ENCODE measurements at regions not wholly inside any gene's neighbourhood (a gene's known extent, or its start where the extent isn't known, plus 50 kb on each side); places are given as distances from the start of the nearest gene placed in this dataset.

- BruUV-seq (replicated peaks), result no TSS peak
- no peak for FAIRE-seq
- Histone ChIP-seq H3K9me1 (replicated peaks; ENCODE audit: control insufficient read depth, extremely low read depth, insufficient read depth, low read length) (no peaks in the 10 kb centered on the region), H3K27ac (ENCODE audit: insufficient read depth, low read depth, low read length) (no peak overlapping the region), H3K27me3 (ENCODE audit: control insufficient read depth in 2 of 2, insufficient read depth in 2 of 2, low read length in 2 of 2) (no peaks in the 10 kb centered on the region), H3K9me3 (replicated peaks; ENCODE audit: control insufficient read depth, insufficient read depth, low read length) (peaks cover 2% of the 10 kb centered on the region), H3K9ac (replicated peaks; ENCODE audit: extremely low read depth, insufficient read depth, low read length) (no peak overlapping the region), H3K4me3 (replicated peaks in 1 of 3; ENCODE audit: insufficient read depth in 1 of 3, low read depth in 1 of 3, low read length in 3 of 3) (no peak overlapping the region), H4K20me1 (replicated peaks; ENCODE audit: control insufficient read depth, extremely low read depth, insufficient read depth, low read length) (no peaks in the 10 kb centered on the region), H3K4me1 (ENCODE audit: control insufficient read depth, extremely low read depth, insufficient read depth, low read length) (no peaks in the 10 kb centered on the region), H3K36me3 (ENCODE audit: control insufficient read depth in 2 of 2, extremely low read depth in 1 of 2, insufficient read depth in 2 of 2, low read length in 2 of 2) (no peaks in the 10 kb centered on the region), H3K79me2 (ENCODE audit: control insufficient read depth, insufficient read depth, low read length) (no peaks in the 10 kb centered on the region), H3K4me2 (ENCODE audit: insufficient read depth, low read length) (no peak overlapping the region), H2AFZ (ENCODE audit: low read depth, low read length) (no peak overlapping the region)
- intact Hi-C loops (cut with micrococcal nuclease) (no loop called here), dilution Hi-C loops (cut with MboI; ENCODE audit: extremely low pct_ligation_motif_present, low sequenced_read_pairs) (no loop called here)
- TF ChIP-seq GATA2 (IDR thresholded peaks at IDR 0.05; ENCODE audit: insufficient read depth, insufficient read length, low read depth, low read length) (no peak), POLR2AphosphoS5 (IDR thresholded peaks at IDR 0.05; ENCODE audit: insufficient read depth, low read depth, low read length) (no peak), FOS (IDR thresholded peaks at IDR 0.05; ENCODE audit: borderline replicate concordance, insufficient read depth, low read length) (no peak), JUN (IDR thresholded peaks at IDR 0.05; ENCODE audit: borderline replicate concordance, insufficient read depth, insufficient read length, low read depth) (no peak), MAX (IDR thresholded peaks at IDR 0.05; ENCODE audit: insufficient read depth, insufficient read length) (no peak), POLR2A (IDR thresholded peaks at IDR 0.05; ENCODE audit: low read depth, low read length) (no peak), EZH2 (IDR thresholded peaks at IDR 0.05; ENCODE audit: borderline replicate concordance, low read depth, low read length, severe bottlenecking) (no peak), CTCF (IDR thresholded peaks at IDR 0.05; ENCODE audit: extremely low read depth in 1 of 2, insufficient read depth in 1 of 2, low read depth in 1 of 2, low read length in 2 of 2) (no peak), MYC (IDR thresholded peaks at IDR 0.05; ENCODE audit: low read depth, low read length) (no peak)
- DNase-seq (ENCODE audit: low read depth, low spot score), result no peak
- CTCF ChIA-PET, result no interaction called here
- POLR2A ChIA-PET, result no interaction called here
Measured at GRCh38 chr7:136326045-136326609, 349.0 kb upstream of the MTPN start.

All from endothelial cell of umbilical vein (primary cell).